ENCODE measurements at regions not wholly inside any gene's neighbourhood (a gene's known extent, or its start where the extent isn't known, plus 50 kb on each side); places are given as distances from the start of the nearest gene placed in this dataset.
"Not testable (repeated sequence)": the region's sequence is repeated elsewhere in the genome, so short reads cannot be mapped to it uniquely, and the experiment has no call there.

DNA sequence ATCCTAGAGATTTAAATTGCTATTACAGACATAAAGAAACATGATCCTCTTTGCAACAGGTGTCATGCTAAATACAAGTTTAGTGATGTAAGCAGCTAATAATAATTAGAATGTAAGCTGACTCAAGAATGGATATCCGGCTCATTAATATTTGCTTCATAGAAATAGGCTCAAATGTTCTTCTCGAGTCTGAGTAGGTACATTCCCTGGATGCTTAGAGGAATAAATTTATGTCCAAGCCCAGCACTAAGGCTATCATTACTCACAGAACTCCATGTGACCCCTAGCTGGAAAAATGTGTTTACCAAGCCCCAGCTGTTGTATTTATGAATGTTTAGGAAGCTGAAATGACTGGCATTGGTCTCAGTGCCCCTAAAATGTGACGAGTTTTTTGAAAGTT, 87.6 kb upstream of the TSPAN7 start:
- peak; percentile 30 for DNase-seq

- no peak for DNase-seq
Measured at GRCh38 chrX:38474543-38474942, 86.8 kb upstream of the TSPAN7 start.

GRCh38 chrX:38482183-38482582, 79.2 kb upstream of the TSPAN7 start:
- no peak for DNase-seq

GRCh38 chrX:38484607-38485498, 76.5 kb upstream of the TSPAN7 start:
- DNase-seq, result no peak

DNA sequence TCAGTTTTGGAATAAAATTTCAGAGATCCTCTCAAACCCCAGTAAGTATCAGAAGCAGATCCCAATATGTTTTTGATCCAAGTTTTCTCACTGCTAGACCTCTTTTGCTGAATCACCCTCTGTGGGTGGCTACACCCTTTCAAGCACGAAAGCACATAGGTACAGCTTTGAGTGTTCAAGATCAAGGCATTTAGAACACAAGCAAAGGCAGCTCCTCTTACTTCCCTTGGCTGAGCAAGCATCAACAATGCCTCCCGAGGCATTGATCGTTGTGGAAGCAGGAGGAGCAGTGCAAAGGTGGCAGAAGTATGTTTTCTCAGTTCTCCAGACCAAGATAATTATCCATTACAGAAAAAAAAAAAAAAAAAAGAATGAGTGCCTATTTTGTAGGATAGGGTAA, 72.0 kb upstream of the TSPAN7 start:
- DNase-seq, result no peak

GRCh38 chrX:38494239-38494823, 67.0 kb upstream of the TSPAN7 start:
- DNase-seq, result peak; percentile 21

GRCh38 chrX:38499658-38500057, 61.7 kb upstream of the TSPAN7 start:
- DNase-seq, result not testable (repeated sequence)

DNA sequence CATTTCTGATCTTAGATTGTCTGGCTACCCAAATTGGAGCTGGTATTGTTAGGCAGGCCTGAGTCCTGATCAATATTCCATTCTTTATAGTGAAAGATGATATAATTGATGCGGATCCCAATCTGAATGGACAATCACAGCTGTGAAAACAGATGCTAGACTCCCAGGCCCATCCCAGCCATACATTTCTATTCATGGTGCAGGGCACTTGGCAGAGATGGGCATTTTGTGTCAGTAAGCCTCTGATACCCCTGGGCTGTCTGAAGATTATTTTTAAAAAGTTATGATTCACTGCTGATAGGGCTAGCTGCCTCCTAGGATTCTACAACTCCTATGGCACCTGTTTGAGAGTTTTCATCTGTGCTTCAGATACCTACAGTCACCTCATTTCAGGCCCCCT, 61.2 kb upstream of the TSPAN7 start:
- DNase-seq, result no peak

DNA sequence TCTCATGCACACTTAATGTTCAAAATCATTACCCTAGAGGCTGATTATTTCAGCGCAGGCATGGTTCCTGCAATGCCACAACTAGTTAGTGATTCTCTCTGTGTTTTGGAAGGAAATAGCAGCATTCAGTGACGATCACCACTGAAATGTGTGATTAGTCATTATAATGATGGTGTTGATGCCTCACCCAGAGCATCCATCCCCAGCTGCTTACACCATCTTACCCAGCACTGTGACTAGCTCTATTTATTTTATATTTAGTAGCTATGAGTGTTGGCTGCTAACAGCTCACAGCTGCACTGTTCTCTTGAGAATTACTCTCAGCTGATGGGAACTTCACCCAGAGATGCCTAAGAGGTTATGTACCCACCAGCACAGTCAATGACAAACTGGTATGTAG, 60.5 kb upstream of the TSPAN7 start:
- DNase-seq, result no peak

- no peak for DNase-seq
Measured at GRCh38 chrX:38505583-38505982, 55.8 kb upstream of the TSPAN7 start.

Data from NCI-H2171 treated with DMSO at 0.1 percent for 48 hours (cell line).